HFFc6 (cell line): ENCODE measurements at regions not wholly inside any gene's neighbourhood (a gene's known extent, or its start where the extent isn't known, plus 50 kb on each side); places are given as distances from the start of the nearest gene placed in this dataset.

ENCODE experiments used
- DNase-seq: peaks from one replicate; pipeline ENCODE4 v3.0.0-alpha.2; 2018
- H3K27ac Mint-ChIP-seq: 2 replicates; pipeline ENCODE4 v1.8.0; 2020; ENCODE audit warnings: mild to moderate bottlenecking, mixed read lengths
- H3K27me3 Mint-ChIP-seq: 2 replicates; pipeline ENCODE4 v1.8.0; 2021; ENCODE audit warnings: mild to moderate bottlenecking, moderate library complexity, mixed read lengths; ENCODE audit not compliant: insufficient read depth
- H3K36me3 Mint-ChIP-seq: 2 replicates; pipeline ENCODE4 v1.8.0; 2021; ENCODE audit warnings: low read depth, mixed read lengths
- H3K4me1 Mint-ChIP-seq: 2 replicates; pipeline ENCODE4 v1.8.0; 2020; ENCODE audit warnings: low read depth, mixed read lengths
- H3K4me3 Mint-ChIP-seq: 2 replicates; pipeline ENCODE4 v1.8.0; 2020; ENCODE audit warnings: mild to moderate bottlenecking, moderate library complexity, mixed read lengths
- H3K9me3 Mint-ChIP-seq: 2 replicates; pipeline ENCODE4 v1.8.0; 2020; ENCODE audit warnings: mild to moderate bottlenecking, mixed read lengths
- TF ChIP-seq, protein P1 (sequence below): fragments of 200-600 bp; sonication (generic); IDR thresholded peaks from 2 replicates; pipeline ENCODE4 v1.5.0; 2021; ENCODE audit warnings: antibody characterized with exemption, mild to moderate bottlenecking

DNA sequence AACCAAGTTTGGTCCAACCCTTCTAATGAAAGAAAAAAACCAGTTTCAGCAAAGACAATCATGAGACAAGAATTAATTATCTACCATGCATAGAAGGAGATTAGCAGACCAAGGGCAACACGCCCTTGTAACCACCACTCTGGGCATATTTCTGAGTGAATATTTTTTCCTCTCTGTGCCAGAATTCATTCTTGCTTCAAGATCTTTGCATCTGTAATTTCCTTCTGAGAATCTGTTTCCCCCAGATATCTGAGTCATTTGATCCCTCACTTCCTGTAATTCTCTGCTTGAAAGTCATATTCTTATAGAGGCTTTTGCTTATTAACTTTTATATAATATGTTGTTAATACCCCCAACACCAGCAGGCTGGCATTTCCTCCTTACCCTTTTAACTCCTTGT is 243.7 kb downstream of the SLC16A7 start:
- no peak for DNase-seq
- Mint-ChIP-seq H3K4me1 (peaks cover 33% of the 10 kb centered on the region), H3K27me3 (no peaks in the 10 kb centered on the region), H3K27ac (peak overlapping the region; percentile 9; the same call in 1 of the 2 replicates), H3K36me3 (no peaks in the 10 kb centered on the region), H3K9me3 (no peaks in the 10 kb centered on the region), H3K4me3 (no peak overlapping the region)
- TF ChIP-seq, protein P1, sequence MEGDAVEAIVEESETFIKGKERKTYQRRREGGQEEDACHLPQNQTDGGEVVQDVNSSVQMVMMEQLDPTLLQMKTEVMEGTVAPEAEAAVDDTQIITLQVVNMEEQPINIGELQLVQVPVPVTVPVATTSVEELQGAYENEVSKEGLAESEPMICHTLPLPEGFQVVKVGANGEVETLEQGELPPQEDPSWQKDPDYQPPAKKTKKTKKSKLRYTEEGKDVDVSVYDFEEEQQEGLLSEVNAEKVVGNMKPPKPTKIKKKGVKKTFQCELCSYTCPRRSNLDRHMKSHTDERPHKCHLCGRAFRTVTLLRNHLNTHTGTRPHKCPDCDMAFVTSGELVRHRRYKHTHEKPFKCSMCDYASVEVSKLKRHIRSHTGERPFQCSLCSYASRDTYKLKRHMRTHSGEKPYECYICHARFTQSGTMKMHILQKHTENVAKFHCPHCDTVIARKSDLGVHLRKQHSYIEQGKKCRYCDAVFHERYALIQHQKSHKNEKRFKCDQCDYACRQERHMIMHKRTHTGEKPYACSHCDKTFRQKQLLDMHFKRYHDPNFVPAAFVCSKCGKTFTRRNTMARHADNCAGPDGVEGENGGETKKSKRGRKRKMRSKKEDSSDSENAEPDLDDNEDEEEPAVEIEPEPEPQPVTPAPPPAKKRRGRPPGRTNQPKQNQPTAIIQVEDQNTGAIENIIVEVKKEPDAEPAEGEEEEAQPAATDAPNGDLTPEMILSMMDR, result no peak

DNA sequence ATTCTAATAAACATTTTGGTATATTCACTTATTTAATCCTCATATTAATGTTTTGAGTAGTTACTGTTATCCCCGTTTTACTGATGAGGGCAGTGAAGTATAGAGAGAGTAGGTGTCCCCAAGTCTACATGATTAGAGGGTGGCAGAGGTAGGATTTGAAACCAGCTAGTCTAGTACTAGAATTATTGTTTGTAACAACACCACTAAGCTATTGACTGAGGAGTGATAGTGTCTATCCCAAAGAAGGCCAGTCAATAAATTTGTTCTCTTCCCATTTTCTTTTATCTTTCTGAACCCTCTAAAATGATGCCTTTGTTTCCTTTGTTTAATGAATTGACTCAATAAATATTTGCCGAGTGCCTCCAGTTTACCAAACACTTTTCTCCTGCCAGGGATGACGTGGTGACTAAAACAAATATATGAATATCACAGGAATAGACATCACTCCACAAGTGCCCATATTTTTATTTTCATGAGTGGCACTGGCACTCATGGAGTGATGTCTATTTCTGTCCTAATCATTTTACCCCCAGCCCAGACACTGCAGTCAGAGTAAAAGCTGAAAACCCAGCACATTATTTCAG is 247.5 kb downstream of the SLC16A7 start:
- no peaks in the 10 kb centered on the region for H3K9me3 Mint-ChIP-seq
- TF ChIP-seq, protein P1, result no peak
- DNase-seq, result no peak
- no peaks in the 10 kb centered on the region for H3K27me3 Mint-ChIP-seq
- peaks cover 34% of the 10 kb centered on the region for H3K4me1 Mint-ChIP-seq
- no peak overlapping the region for H3K27ac Mint-ChIP-seq
- H3K4me3 Mint-ChIP-seq, result no peak overlapping the region
- H3K36me3 Mint-ChIP-seq, result no peaks in the 10 kb centered on the region

DNA sequence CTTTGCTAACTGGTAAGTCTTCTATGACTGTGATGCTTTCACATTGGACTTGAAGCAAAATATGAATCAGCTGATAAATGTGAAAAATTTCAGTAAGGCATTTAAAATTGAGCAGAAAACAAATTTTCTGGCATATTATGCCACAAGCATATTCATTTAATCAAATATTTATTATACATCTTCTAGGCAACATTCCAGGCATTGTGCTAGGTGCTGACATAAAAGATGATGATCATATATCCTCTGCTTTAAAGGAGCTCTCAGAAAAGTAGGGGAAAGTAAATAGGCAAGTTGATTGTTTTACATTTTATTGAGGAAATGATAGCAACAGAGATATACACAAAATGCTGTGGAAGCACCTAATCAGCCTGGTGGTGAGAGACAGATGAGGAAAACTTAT is 248.9 kb downstream of the SLC16A7 start:
- TF ChIP-seq, protein P1, result no peak
- H3K4me3 Mint-ChIP-seq, result no peak overlapping the region
- H3K4me1 Mint-ChIP-seq, result peaks cover 20% of the 10 kb centered on the region
- no peaks in the 10 kb centered on the region for H3K27me3 Mint-ChIP-seq
- H3K36me3 Mint-ChIP-seq, result no peaks in the 10 kb centered on the region
- H3K27ac Mint-ChIP-seq, result no peak overlapping the region
- no peaks in the 10 kb centered on the region for H3K9me3 Mint-ChIP-seq
- DNase-seq, result no peak

DNA sequence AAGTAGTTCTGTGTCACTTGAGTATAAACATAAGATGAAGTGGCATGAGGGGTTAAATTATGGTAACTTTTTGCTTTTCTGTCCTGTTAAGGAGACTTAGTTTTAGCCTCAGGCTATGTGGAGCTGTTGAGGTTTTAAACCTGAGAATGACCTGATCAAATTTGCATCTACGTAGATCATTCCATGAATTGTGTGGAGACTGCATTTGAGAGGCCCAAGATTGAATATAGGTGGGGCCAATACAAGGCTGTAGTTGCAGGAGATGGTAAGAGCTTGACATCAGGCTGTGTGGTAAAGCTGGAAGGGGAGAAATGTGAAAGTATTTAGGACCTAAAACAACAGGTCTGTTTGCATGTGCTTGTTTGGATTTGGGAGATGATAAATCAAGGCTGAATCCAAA is 249.5 kb downstream of the SLC16A7 start:
- no peaks in the 10 kb centered on the region for H3K9me3 Mint-ChIP-seq
- no peak overlapping the region for H3K4me3 Mint-ChIP-seq
- H3K36me3 Mint-ChIP-seq, result no peaks in the 10 kb centered on the region
- H3K27me3 Mint-ChIP-seq, result no peaks in the 10 kb centered on the region
- H3K27ac Mint-ChIP-seq, result no peak overlapping the region
- DNase-seq, result no peak
- TF ChIP-seq, protein P1, result no peak
- H3K4me1 Mint-ChIP-seq, result peaks cover 15% of the 10 kb centered on the region

DNA sequence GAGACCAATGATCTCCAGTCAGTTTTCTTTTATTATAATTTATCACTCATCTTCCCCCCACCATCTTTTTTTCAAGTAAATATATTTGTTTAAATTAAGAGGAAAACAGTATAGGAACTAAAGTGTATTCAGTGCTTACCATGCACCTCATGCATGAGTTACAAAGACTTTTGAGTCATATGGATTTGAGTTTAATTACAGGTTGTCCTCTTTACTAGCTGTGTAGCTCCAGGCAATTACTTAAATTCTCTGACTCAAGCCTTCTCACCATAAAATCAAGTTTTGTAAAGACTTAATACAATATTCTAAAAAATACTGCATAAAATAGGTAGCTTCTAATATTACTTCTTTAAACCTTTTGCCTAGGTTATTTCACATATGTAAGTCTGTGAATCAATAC is 251.3 kb downstream of the SLC16A7 start:
- Mint-ChIP-seq H3K4me1 (peaks cover 14% of the 10 kb centered on the region), H3K4me3 (no peak overlapping the region), H3K36me3 (no peaks in the 10 kb centered on the region), H3K9me3 (no peaks in the 10 kb centered on the region), H3K27me3 (no peaks in the 10 kb centered on the region), H3K27ac (no peak overlapping the region)
- TF ChIP-seq, protein P1, result no peak
- no peak for DNase-seq

DNA sequence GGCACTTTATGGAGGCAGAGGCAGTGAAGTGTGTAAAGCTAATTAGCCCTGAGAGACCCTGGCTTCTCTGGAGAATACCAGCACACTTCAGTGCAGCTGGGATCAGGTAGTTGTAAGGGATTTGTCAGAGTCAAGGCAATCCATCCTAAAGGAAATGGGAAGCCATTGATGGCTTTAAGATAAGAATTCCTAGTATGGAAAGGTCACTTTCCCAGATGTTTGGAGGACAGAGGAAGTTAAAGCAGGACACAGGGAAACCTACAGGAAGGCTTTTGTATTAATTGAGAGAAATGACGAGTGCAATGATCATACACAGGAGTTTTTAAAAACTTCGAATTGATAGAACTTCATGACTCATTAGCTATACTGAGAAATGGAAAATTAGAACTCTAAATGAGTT is 254.4 kb downstream of the SLC16A7 start:
- H3K9me3 Mint-ChIP-seq, result 0 out of 2 replicates have a peak, but pooled peaks cover 6% of the 10 kb centered on the region
- TF ChIP-seq, protein P1, result no peak
- H3K27me3 Mint-ChIP-seq, result peaks cover 3% of the 10 kb centered on the region; the same call in 1 of the 2 replicates
- H3K4me1 Mint-ChIP-seq, result peaks cover 8% of the 10 kb centered on the region
- H3K36me3 Mint-ChIP-seq, result no peaks in the 10 kb centered on the region
- no peak overlapping the region for H3K27ac Mint-ChIP-seq
- DNase-seq, result no peak
- no peak overlapping the region for H3K4me3 Mint-ChIP-seq
